Sigmoid colon (tissue), 6 donors: ENCODE measurements at regions not wholly inside any gene's neighbourhood (a gene's known extent, or its start where the extent isn't known, plus 50 kb on each side); places are given as distances from the start of the nearest gene placed in this dataset.
"Not testable (repeated sequence)": the region's sequence is repeated elsewhere in the genome, so short reads cannot be mapped to it uniquely, and the experiment has no call there.

Experiments
- DNase-seq: peaks from one replicate; pipeline ENCODE4 v3.0.0-alpha.2; 2019
- H3K27ac ChIP-seq, 4 donors: fragments of 200-600 bp; sonication (generic); one replicate each; pipeline ENCODE4 v1.5.1; 2016 to 2019; ENCODE audit warnings: mild to moderate bottlenecking in 1 of 4
- H3K27me3 ChIP-seq, 3 donors: fragments of 200-600 bp; sonication (generic); one replicate each; pipeline ENCODE4 v1.5.1; 2019; ENCODE audit warnings: mild to moderate bottlenecking in 1 of 3
- H3K36me3 ChIP-seq, 4 donors: fragments of 200-600 bp; sonication (generic); one replicate each; pipeline ENCODE4 v1.5.1; 2016 to 2019
- H3K4me1 ChIP-seq, 4 donors: fragments of 200-600 bp; sonication (generic); one replicate each; pipeline ENCODE4 v1.5.1; 2017 to 2019
- H3K4me3 ChIP-seq, 4 donors: fragments of 200-600 bp; sonication (generic); one replicate each; pipeline ENCODE4 v1.5.1; 2017 to 2019; ENCODE audit warnings: mild to moderate bottlenecking in 2 of 4, moderate library complexity in 1 of 4
- H3K9me3 ChIP-seq, 4 donors: fragments of 200-600 bp in 3 of 4; sonication (generic) in 3 of 4; one replicate each; pipeline versions ENCODE4 v1.5.1 to v1.6.1; 2013 to 2019
- CTCF ChIP-seq, 4 experiments: fragments of 450-650 bp in 3 of 4; fragments of 200-600 bp in 1 of 4; IDR thresholded peaks; one replicate each; pipeline ENCODE4 v1.5.1; 2016 to 2019; ENCODE audit warnings: antibody characterized with exemption in 4 of 4, mild to moderate bottlenecking in 3 of 4, moderate library complexity in 2 of 4
- EP300 ChIP-seq, 4 donors: sonication (generic); formaldehyde crosslinking; IDR thresholded peaks; one replicate each; pipeline ENCODE4 v1.6.1; 2017; ENCODE audit warnings: antibody characterized with exemption in 4 of 4
- POLR2A ChIP-seq, 2 donors: fragments of 450-650 bp; IDR thresholded peaks; one replicate each; pipeline ENCODE4 v1.6.1; 2016; ENCODE audit warnings: antibody characterized with exemption in 2 of 2, mild to moderate bottlenecking in 2 of 2, moderate library complexity in 2 of 2
- POLR2AphosphoS5 ChIP-seq, 4 donors: sonication (generic); formaldehyde crosslinking; IDR thresholded peaks; one replicate each; pipeline ENCODE4 v1.6.1; 2017; ENCODE audit warnings: antibody characterized with exemption in 4 of 4
- WGBS, 2 donors: extraction: QIAGEN DNeasy Blood & Tissue Kit; methylation state at CpG; one replicate each; pipeline ENCODE4 v1.1.7; 2013; 5-methylcytosine and 5-hydroxymethylcytosine counted together
- intact Hi-C: fragments of 100-400 bp; cut with DNase I; formaldehyde crosslinking; loops from one replicate; pipeline ENCODE4 v1.15.1; 2023
- donor health status: healthy with polysubstance abuse.
- donor health status: healthy.

DNA sequence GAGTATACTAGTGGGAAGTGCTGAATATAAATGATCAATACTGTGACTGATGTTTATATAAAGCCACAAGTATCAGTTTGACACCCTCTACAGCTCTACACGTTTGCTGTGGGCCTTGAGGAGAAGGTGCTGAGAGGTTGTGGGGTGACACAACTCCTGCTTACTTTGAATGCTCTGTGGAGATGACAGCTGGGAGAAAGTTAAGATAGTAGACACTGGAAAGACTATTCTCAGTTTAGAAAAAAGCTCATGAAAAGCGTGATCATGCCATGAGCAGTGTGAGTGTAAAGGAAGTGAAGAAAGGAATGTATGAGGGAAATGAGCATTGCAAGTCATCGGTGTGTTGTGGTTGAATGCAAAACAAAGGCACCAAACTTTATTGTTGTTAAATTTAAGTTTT is 215.8 kb downstream of the UTRN start:
- no peak for DNase-seq
- Histone ChIP-seq H3K4me1 (no peaks in the 10 kb centered on the region), H3K36me3 (peaks cover 0 to 20% (median 7%) of the 10 kb centered on the region in 4 donors), H3K4me3 (no peak overlapping the region), H3K9me3 (peaks cover 0 to 3% (median 1%) of the 10 kb centered on the region in 4 donors), H3K27me3 (no peaks in the 10 kb centered on the region), H3K27ac (no peak overlapping the region)
- WGBS, 2 donors: 56 to 81% methylated on average over 3 of the region's 3 CpGs
- no peak for TF ChIP-seq POLR2A (IDR thresholded peaks at IDR 0.05)
- no peak for TF ChIP-seq CTCF (IDR thresholded peaks at IDR 0.05)
- TF ChIP-seq EP300 (IDR thresholded peaks at IDR 0.05): no peak
- no peak for TF ChIP-seq POLR2AphosphoS5 (IDR thresholded peaks at IDR 0.05)
- intact Hi-C loops: no loop called here

- H3K4me1 ChIP-seq, H3K9me3 ChIP-seq, H3K27ac ChIP-seq, H3K27me3 ChIP-seq, H3K4me3 ChIP-seq, DNase-seq, intact Hi-C loops: not testable (repeated sequence)
- peaks cover 0 to 17% (median 0%) of the 10 kb centered on the region in 4 donors for H3K36me3 ChIP-seq
- 97 to 98% methylated on average over 4 of the region's 4 CpGs for WGBS, 2 donors
Observed at GRCh38 chr6:144505214-144505613, 220.1 kb downstream of the UTRN start.

GRCh38 chr6:144506051-144506450 is 220.9 kb downstream of the UTRN start:
- peaks cover 0 to 17% (median 0%) of the 10 kb centered on the region in 4 donors for H3K36me3 ChIP-seq
- H3K4me3 ChIP-seq, H3K9me3 ChIP-seq, H3K4me1 ChIP-seq, DNase-seq, H3K27me3 ChIP-seq, H3K27ac ChIP-seq, intact Hi-C loops: not testable (repeated sequence)
- 97 to 98% methylated on average over 3 of the region's 3 CpGs for WGBS, 2 donors

- intact Hi-C loops, H3K27me3 ChIP-seq, H3K9me3 ChIP-seq, H3K4me3 ChIP-seq, H3K27ac ChIP-seq, H3K4me1 ChIP-seq, DNase-seq: not testable (repeated sequence)
- WGBS, 2 donors: 92 to 97% methylated on average over 6 of the region's 6 CpGs
- H3K36me3 ChIP-seq: peaks cover 0 to 17% (median 0%) of the 10 kb centered on the region in 4 donors
Observed at GRCh38 chr6:144507772-144508312, 222.7 kb downstream of the UTRN start.

- H3K9me3 ChIP-seq: no peaks in the 10 kb centered on the region
- no peak for DNase-seq
- no peaks in the 10 kb centered on the region for H3K4me1 ChIP-seq
- no peak overlapping the region for H3K27ac ChIP-seq
- no peak overlapping the region for H3K4me3 ChIP-seq
- H3K27me3 ChIP-seq: no peaks in the 10 kb centered on the region
- 94 to 96% methylated on average over 4 of the region's 4 CpGs for WGBS, 2 donors
- intact Hi-C loops: no loop called here
- H3K36me3 ChIP-seq: peaks cover 0 to 32% (median 0%) of the 10 kb centered on the region in 4 donors
- TF ChIP-seq POLR2AphosphoS5 (IDR thresholded peaks at IDR 0.05) (no peak), EP300 (IDR thresholded peaks at IDR 0.05) (no peak), POLR2A (IDR thresholded peaks at IDR 0.05) (no peak), CTCF (IDR thresholded peaks at IDR 0.05) (no peak)
Observed at GRCh38 chr6:144510859-144511258, 225.7 kb downstream of the UTRN start.

- WGBS, 2 donors: 86 to 93% methylated on average over 5 of the region's 5 CpGs
- Histone ChIP-seq H3K9me3 (no peaks in the 10 kb centered on the region), H3K36me3 (peaks cover 0 to 45% (median 0%) of the 10 kb centered on the region in 4 donors), H3K27ac (no peak overlapping the region), H3K4me1 (no peaks in the 10 kb centered on the region), H3K4me3 (no peak overlapping the region), H3K27me3 (no peaks in the 10 kb centered on the region)
- intact Hi-C loops: no loop called here
- no peak for TF ChIP-seq EP300 (IDR thresholded peaks at IDR 0.05)
- no peak for TF ChIP-seq CTCF (IDR thresholded peaks at IDR 0.05)
- TF ChIP-seq POLR2AphosphoS5 (IDR thresholded peaks at IDR 0.05): no peak
- TF ChIP-seq POLR2A (IDR thresholded peaks at IDR 0.05): no peak
- no peak for DNase-seq
Observed at GRCh38 chr6:144515761-144516160, 230.6 kb downstream of the UTRN start.
